Testis (tissue), 2 donors: ENCODE measurements at regions not wholly inside any gene's neighbourhood (a gene's known extent, or its start where the extent isn't known, plus 50 kb on each side); places are given as distances from the start of the nearest gene placed in this dataset.

Source experiments
- DNase-seq: peaks from one replicate; pipeline ENCODE4 v3.0.0-alpha.2; 2019
- H3K27ac ChIP-seq, 2 donors: fragments of 200-600 bp; sonication (generic); one replicate each; pipeline ENCODE4 v1.5.1; 2019
- H3K27me3 ChIP-seq: fragments of 200-600 bp; sonication (generic); one replicate; pipeline ENCODE4 v1.5.1; 2019
- H3K36me3 ChIP-seq: fragments of 200-600 bp; sonication (generic); one replicate; pipeline ENCODE4 v1.5.1; 2017; ENCODE audit warnings: low read depth; ENCODE audit errors: missing control alignments
- H3K4me1 ChIP-seq: fragments of 200-600 bp; sonication (generic); one replicate; pipeline ENCODE4 v1.5.1; 2019
- H3K4me3 ChIP-seq, 2 donors: fragments of 200-600 bp; sonication (generic); one replicate each; pipeline ENCODE4 v1.5.1; 2017 to 2019
- H3K9me3 ChIP-seq: fragments of 200-600 bp; sonication (generic); one replicate; pipeline ENCODE4 v1.5.1; 2017
- CTCF ChIP-seq, 3 experiments: fragments of 450-650 bp in 2 of 3; fragments of 200-600 bp in 1 of 3; sonication (generic) in 1 of 3; IDR thresholded peaks; one replicate each; pipeline ENCODE4 v1.5.1; 2016 to 2019; ENCODE audit warnings: antibody characterized with exemption in 3 of 3, mild to moderate bottlenecking in 2 of 3, moderate library complexity in 1 of 3
- POLR2A ChIP-seq: fragments of 450-650 bp; IDR thresholded peaks from one replicate; pipeline ENCODE4 v1.6.1; 2017; ENCODE audit warnings: antibody characterized with exemption, mild to moderate bottlenecking, moderate library complexity
- WGBS, 2 donors: methylation state at CpG; one replicate each; pipeline ENCODE4 v1.1.5; 2018; 5-methylcytosine and 5-hydroxymethylcytosine counted together
- intact Hi-C: fragments of 100-400 bp; cut with DNase I; formaldehyde crosslinking; loops from one replicate; pipeline ENCODE4 v1.15.1; 2023; ENCODE audit warnings: low total_unique reads

GRCh38 chr13:33372251-33372919, 86.8 kb upstream of the STARD13 start:
- no peak overlapping the region for H3K27ac ChIP-seq
- no peak for TF ChIP-seq POLR2A
- TF ChIP-seq CTCF (IDR thresholded peaks at IDR 0.05), result no peak
- H3K36me3 ChIP-seq, result no peaks in the 10 kb centered on the region
- 68 to 75% methylated on average over 4 of the region's 4 CpGs for WGBS, 2 donors
- DNase-seq, result no peak
- intact Hi-C loops, result no loop called here
- no peaks in the 10 kb centered on the region for H3K9me3 ChIP-seq
- H3K27me3 ChIP-seq, result no peaks in the 10 kb centered on the region
- no peaks in the 10 kb centered on the region for H3K4me1 ChIP-seq
- H3K4me3 ChIP-seq, result no peak overlapping the region

- DNase-seq, result no peak
- H3K9me3 ChIP-seq, result no peaks in the 10 kb centered on the region
- H3K36me3 ChIP-seq, result no peaks in the 10 kb centered on the region
- no peak overlapping the region for H3K27ac ChIP-seq
- no peaks in the 10 kb centered on the region for H3K27me3 ChIP-seq
- TF ChIP-seq CTCF (IDR thresholded peaks at IDR 0.05) (no peak), POLR2A (no peak)
- H3K4me1 ChIP-seq, result no peaks in the 10 kb centered on the region
- H3K4me3 ChIP-seq, result no peak overlapping the region
- intact Hi-C loops, result no loop called here
Observed at GRCh38 chr13:33373624-33374023, 88.1 kb upstream of the STARD13 start.

- no peak overlapping the region for H3K27ac ChIP-seq
- DNase-seq, result no peak
- no peaks in the 10 kb centered on the region for H3K9me3 ChIP-seq
- no peaks in the 10 kb centered on the region for H3K36me3 ChIP-seq
- WGBS, 2 donors, result 86 to 95% methylated on average over 1 of the region's 1 CpG
- no peak for TF ChIP-seq POLR2A
- TF ChIP-seq CTCF (IDR thresholded peaks at IDR 0.05), result no peak
- intact Hi-C loops, result no loop called here
- no peaks in the 10 kb centered on the region for H3K27me3 ChIP-seq
- no peak overlapping the region for H3K4me3 ChIP-seq
- no peaks in the 10 kb centered on the region for H3K4me1 ChIP-seq
Observed at GRCh38 chr13:33375421-33375820, 89.9 kb upstream of the STARD13 start.

- H3K9me3 ChIP-seq, result no peaks in the 10 kb centered on the region
- no peak overlapping the region for H3K4me3 ChIP-seq
- no peaks in the 10 kb centered on the region for H3K36me3 ChIP-seq
- TF ChIP-seq POLR2A, result no peak
- TF ChIP-seq CTCF (IDR thresholded peaks at IDR 0.05), result no peak
- H3K4me1 ChIP-seq, result no peaks in the 10 kb centered on the region
- no peak overlapping the region for H3K27ac ChIP-seq
- no peak for DNase-seq
- intact Hi-C loops, result no loop called here
- H3K27me3 ChIP-seq, result no peaks in the 10 kb centered on the region
- WGBS, 2 donors, result 96 to 97% methylated on average over 1 of the region's 1 CpG
Observed at GRCh38 chr13:33376212-33376611, 90.7 kb upstream of the STARD13 start.

- Histone ChIP-seq H3K4me1 (no peaks in the 10 kb centered on the region), H3K27ac (no peak overlapping the region), H3K36me3 (no peaks in the 10 kb centered on the region), H3K9me3 (no peaks in the 10 kb centered on the region), H3K27me3 (no peaks in the 10 kb centered on the region), H3K4me3 (no peak overlapping the region)
- intact Hi-C loops, result no loop called here
- TF ChIP-seq POLR2A (no peak), CTCF (IDR thresholded peaks at IDR 0.05) (no peak)
- DNase-seq, result no peak
- 84 to 90% methylated on average over 4 of the region's 4 CpGs for WGBS, 2 donors
Observed at GRCh38 chr13:33377411-33377810, 91.9 kb upstream of the STARD13 start.
